ENCODE measurements at regions not wholly inside any gene's neighbourhood (a gene's known extent, or its start where the extent isn't known, plus 50 kb on each side); places are given as distances from the start of the nearest gene placed in this dataset.

DNA sequence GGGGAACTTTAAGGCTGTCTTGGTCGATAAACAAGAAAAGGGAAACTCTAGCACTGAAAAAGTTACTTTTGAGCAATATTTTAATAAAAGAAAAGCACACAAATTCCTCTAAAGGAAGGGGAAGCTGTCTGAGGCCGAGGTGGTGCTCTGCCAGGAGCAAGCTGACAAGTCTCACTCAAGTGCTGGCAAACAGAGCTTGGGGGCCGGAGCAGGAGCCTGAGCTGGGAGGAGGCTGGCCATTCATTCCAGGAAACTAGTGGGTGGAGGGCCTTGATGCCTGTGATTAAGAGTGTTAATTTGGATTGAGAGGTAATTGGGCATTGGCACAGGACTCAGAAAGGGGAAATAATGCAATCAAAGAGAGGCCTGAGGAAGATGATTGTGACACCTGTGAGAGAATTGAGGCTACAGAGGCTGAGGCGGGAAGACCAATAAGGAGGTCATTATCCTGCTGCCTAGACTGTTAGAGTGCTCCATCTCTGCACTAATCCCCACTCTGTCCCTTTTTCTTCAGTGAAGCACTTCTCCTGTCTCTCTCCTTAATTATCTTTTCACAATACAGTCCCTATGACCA lies 154.9 kb upstream of the COL1A2 start:
- DNase-seq, result no peak

DNA sequence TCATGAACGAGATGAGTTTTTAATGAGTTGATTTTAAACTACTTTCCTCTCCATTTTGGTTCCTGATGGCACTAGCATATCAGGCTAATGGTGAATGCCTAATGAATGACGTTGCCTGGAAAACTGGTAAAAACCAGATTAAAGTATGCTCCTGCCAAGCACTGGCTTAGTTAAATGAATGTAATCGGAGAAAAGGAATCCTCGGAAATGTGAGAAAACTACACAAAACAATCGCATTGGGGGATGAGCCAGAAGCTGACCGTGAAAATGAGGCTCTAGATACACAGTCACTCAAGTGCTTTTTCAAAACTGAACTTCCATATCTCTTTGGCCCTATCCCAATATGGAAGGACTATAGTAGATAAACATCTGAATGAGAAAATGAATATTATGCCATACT lies 153.8 kb upstream of the COL1A2 start:
- no peak for DNase-seq

DNA sequence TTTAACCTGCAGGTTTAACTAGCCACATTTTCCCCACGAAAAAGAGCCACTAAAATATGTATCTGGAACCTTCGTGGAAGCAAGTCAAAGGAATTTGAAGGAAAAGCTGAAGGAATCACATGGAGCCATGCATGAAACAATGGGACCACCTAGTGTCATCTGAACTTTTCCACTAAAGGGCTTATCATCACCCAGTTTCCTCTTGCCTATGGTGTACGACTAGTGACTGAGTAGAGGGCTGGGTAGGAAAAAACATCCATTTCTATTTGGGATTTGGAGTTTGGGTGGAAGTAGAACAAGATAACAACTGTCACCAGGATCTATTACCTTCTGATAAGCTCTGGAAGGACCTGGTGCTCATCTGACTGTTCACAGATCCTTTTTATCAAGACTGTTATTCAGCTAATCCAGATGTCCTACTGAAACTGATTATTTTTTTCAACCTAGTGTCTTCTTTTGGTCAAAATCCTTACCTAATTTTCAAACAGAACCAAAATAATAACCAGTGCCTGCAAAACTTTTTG lies 153.2 kb upstream of the COL1A2 start:
- DNase-seq, result no peak

DNA sequence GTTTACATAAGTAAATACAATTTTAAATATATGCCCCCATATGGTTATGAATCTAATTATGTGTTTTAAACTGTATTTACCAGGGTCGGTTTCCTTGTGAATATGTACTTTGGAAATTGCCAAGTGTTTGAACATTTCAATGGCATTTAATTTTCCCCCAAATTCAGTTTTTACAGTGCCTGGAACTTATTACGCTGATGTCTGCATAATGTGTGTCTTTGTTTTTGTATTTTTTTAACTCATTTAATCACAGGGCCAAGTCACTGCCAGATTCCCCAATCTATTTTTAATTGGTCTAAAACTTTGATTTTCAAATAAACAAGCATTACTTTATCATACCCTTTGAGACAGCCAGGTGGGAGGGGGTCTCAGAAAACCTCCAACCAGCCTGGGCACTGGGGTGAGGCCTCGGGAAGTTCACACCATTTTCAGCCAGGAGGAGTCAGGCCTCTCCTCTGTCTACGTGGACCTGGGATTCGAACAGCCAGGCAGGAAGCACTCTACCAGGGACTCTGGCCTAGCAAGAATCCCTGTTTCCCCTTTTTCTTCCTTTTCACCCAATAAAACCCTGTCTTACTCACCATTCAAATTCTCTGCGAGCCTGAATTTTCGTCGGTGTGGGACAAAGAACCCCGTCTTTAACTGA lies 151.5 kb upstream of the COL1A2 start:
- DNase-seq, result no peak

DNA sequence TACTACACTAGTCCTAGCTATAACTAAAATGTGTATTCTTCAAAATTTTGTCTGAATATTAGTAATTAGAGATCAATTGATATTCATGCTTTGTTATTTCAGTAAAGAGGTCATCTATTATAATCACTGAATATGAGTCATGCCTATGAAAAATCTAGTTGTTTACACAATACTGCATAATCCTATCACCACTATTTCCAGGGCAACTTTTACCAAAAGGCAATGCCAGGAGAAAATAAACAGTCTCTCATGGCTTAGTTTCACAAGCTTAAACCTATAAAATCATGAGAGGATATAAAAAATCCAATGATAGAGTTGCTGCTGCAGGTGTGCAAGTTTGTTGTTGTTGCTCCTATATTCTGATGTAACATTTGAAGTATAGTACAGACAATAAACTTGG lies 149.9 kb upstream of the COL1A2 start:
- no peak for DNase-seq

DNA sequence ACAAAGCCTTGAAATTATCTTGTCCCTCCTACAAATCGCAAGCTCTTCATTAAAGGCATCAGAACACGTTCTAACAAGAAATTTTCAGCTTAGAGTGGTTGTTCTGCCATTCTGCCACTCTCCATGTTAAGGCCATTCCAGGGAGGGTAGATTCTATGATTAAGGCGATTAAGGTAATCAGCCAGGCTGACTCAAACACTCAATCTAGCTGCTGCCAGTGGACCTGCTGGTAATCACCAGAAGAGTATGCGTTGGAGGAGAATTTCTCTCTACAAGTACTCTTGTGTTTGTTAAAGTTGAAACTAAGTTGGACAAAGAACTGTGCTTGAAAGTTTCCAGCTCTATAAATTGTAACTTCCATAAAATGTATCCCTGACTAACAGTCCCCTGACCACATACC lies 149.2 kb upstream of the COL1A2 start:
- no peak for DNase-seq

DNA sequence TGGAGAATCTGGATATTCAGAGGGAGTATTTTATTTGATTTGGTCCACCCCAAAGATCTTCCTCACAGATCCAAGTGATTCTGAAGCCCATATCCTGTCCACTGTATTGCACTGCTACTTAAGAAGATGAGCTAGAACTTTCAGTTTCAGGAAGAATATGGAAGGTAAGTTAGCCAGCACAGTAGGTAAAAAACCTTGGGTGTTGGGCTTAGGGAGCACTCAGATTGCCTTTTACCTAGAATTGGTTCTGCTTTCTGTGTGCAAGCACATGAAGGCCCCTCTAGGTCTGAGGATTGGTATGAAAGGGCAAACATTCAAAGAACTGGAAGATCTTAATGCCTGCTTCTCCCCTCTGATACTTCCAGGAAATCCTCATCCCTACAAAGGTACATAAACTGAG lies 146.7 kb upstream of the COL1A2 start:
- DNase-seq, result no peak

DNA sequence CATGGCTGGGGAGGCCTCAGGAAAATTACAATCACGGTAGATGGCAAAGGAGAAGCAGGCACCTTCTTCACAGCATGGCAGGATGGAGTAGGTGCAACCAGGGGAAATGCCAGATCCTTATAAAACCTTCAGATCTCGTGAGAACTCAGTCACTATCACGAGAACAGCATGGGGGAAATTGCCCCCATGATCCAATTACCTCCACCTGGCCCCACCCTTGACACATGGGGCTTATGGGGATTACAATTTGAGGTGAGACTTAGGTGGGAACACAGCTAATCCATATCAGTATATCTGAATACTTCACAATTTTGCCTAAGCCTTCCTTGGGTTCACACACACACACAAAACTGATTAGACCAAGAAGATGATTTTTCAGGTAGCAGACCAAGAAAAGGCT lies 145.1 kb upstream of the COL1A2 start:
- DNase-seq, result no peak

DNA sequence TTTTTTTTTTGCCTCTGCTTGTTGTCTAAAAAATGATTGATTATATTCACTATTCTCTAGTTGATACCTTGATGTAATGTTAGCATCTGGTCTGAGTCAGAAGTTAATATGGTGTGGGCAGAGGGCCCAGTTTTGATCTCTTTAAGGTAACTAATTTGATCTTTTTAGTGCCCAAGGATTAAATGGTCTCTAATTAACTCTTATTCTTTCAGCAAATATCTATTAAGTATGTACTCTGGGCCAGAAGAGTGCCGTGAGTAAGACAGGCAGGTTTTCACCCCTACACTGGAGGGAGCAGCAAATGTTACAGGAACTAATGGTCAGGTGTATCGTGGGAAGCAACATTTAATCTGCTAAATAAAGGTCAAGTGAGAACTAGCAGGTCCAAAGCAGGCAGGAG lies 144.6 kb upstream of the COL1A2 start:
- DNase-seq, result no peak

DNA sequence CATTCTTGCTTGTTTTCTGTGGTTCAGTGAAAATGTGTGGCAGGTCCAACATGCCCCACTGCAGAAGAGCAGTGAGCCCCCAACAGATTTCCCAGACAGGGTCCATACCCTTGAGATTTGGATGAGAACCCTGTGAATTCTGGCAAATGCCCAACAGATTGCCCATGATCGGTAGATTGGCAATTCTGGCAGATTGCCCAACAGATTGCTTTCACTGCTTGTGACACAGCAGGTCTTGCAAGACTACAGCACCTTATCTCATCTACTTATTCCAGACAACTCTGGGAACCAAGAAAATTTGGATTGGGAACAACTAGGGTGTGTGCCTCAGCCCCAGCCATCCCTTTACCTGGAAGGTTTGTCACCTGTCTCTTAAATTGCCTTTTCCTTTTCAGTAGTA lies 143.7 kb upstream of the COL1A2 start:
- no peak for DNase-seq

DNA sequence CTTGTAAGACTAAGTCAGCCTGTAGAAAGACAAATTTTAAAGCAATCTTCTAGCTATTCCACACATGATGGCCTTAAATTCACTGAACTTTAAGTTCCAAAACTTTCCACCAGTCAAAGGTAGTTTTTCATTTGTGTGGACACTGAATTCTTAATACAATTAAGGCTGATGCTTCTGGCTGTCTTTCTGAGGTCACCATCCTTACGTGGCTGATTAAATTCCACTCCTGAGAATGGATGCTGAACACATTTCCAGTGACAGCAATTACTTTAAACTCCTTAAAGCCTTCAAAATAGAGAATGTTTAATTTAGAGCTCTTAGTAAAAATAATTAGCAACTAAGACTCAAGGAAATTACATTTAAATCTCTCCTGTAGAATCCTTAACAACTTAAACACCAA lies 142.6 kb upstream of the COL1A2 start:
- DNase-seq, result no peak

DNA sequence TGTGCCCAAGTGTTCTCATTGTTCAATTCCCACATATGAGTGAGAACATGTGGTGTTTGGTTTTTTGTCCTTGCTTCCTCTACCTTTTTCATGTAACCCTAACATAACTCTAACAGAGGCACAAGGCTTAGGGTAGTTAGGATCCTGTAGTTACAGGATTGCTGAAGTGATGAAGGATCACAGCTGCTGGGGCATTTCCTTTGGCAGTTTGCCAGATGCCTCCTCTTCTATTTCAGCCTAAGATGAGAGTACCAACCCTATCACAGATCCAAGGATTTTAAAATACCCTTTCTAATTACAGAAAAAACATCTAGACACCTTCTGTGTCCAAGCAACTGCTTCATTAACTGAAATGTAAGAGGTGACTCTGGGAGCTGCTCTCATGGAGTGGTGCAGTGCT lies 141.7 kb upstream of the COL1A2 start:
- no peak for DNase-seq

DNA sequence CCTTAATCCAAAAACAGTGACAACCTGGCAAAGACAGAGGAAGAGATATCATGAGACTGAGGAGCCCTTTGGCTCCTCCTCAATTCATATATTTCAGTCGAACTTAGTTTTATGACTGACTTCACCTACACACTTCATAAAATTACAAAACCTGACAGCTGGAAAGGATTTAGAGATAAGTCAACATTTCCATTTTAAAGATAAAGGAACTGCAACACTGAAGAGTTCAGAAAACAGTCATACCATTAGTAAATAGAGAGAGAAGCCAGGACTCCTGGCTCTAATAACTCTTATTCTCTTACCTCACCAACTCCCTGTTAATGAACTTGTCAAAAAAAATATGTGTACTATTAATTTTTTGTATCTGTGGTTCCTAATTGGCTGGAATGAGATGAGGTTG lies 141.0 kb upstream of the COL1A2 start:
- DNase-seq, result no peak

DNA sequence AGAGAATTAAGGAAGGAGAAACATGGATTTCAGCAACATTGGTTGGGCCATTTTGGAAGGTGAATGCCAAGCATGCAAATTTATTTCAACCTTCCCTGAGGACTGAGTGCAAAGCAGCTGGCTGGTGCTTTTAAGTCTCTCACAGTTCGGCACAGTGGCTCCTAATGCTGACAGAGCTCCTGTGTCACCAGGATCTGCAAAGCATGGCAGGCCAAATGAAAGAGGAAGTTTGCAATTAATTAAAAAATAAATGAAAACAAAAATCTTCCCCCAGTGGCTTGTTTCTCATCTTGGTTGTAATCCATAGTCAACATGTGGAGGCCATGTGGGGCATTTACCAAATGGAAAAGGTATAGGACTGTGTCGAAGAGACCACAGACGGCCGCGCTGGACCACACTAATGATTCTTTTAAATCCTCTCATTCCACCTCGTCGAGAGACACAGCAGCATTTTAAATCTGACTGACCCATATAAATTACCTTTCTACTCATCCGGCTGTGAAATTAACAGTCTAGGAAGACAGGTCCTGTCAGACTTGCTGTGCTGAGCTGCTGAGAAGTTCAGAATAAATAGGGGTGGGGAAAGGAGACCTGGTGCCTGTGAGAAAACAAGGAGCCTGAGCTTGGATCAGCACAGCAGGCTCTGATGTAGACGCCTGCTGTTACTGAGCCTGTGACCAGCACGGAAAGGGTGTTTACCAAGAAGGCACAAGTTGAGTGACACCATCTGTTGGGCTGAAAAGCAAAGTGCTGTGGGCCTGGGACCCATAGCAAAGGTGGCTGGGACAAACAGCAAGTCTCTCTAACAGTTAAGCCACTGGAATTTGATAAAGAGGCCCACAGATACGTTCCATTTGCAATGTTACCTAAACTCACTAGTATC lies 136.0 kb upstream of the COL1A2 start:
- no peak for DNase-seq

DNA sequence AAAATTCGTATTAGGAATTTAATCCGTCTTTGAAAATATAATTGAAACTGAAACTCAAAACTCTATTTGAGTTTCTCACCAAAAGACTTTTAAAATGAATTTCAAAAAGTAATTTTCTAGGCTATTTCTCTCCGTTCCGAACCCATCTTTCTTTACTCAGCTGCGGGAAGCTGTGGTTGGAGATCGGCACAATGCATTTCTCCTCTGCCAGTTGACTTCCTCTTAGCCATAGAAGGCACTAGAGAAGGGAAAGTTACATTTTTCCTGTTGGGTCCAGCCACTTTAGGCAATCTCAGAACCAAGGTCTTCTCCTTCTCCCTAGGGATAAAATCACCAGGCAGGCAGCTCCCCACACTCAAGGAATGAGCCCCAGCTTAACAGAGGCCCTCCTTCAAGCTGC lies 133.6 kb upstream of the COL1A2 start:
- DNase-seq, result no peak

DNA sequence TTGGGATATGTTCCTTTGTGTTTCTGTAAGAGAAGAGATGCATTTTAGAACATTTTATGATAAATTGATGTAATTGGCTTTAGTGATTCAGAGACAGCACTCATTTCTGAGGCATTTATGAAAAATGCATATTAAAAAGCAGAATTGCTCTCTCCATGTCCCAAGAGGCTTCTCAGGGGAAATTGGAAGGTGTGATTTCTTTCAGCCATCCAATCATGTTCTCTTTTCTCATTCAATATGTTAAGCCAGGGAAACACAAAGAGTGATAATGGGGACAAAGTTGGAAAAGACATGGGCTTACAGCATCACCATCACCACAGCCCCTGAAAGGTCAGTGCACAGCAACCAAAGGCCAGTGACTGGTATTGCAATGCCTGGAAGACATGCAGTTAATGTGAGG lies 129.9 kb upstream of the COL1A2 start:
- DNase-seq, result no peak

DNA sequence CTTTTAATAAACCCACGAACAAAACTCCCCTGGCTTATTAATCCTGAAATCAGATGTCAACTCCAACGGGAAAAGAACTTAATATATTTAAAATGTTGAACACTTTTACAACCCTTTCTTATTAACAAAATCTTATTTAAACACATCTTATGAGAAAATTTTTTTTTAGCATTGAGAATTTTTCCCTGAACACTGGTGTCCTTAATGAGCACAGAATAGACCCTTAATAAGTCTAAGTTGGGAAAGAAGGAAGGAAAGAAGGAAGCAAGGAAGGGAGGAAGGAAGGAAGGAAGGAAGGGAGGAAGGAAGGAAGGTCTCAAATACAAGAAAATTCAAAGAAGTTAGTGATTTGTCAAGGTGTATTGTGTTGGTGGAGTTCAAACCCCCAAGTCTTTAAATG lies 129.2 kb upstream of the COL1A2 start:
- DNase-seq, result no peak

DNA sequence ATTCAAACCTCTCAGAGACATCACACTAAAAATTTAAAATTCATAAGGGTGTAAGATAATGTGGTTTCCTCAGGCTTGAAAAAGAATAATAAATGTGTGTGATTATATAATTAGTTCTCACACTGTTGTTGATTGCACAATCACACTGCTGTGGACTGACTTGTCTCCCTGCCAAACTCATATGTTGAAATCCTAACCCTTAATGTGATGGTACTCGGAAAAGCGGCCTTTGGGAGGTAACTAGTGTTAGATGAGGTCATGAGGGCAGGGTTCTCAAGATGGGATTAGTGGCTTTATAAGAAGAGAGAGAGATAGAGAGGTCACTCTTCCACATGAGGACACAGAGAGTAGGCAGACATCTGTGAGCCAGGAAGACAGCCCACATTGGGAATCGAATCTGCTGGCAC lies 128.5 kb upstream of the COL1A2 start:
- DNase-seq, result no peak

DNA sequence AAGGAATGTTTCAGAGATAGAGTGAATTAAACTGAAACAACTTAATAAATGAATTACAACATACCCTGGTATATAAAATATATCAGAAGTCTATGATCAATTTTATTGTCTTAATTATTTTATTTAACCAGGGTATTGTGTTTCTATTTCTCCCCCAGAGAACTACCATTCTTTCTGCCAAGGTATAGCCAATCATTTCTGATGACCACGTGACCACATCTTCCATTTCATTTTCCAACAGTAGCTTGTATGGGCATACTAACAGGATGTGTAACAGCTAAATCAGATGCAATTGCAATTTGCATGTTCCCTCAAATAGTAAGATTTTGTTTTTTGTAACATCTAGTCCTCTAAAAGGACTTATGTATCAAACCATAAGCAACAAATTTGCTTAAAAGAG lies 123.9 kb upstream of the COL1A2 start:
- no peak for DNase-seq

DNA sequence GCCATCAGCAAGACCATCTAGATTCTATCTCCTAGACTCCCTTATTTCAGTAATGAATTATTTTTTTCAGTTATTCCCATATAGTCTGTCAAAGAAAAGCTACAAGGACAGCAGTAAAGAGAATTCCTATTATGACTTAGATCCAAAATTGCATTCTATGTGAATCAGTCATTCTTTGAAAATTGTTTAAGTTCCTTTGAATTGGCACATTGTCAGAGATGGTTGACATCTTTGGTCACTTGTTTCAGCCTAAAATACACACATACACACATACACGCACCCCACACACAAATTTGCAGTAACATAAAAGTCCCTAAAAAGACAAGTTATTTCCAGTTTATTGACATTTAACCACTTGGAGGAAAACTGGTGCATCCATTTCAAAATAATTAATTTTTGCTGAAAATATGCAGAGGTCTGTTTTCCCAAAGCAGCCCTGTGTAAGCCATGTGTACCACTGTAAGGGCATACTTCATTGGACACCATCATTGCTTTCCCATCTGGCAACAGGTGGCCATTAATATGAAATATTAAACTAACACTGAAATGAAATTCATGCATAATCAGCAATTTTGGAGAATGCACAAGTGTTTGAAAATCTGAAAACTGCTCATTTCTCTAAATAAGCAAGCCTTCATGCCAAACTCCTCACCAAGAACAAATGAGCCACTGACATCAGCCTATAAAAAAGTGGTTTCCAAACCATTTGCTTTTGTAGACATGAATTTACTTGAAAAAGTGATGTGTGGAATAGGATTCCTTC lies 121.7 kb upstream of the COL1A2 start:
- DNase-seq, result no peak

DNA sequence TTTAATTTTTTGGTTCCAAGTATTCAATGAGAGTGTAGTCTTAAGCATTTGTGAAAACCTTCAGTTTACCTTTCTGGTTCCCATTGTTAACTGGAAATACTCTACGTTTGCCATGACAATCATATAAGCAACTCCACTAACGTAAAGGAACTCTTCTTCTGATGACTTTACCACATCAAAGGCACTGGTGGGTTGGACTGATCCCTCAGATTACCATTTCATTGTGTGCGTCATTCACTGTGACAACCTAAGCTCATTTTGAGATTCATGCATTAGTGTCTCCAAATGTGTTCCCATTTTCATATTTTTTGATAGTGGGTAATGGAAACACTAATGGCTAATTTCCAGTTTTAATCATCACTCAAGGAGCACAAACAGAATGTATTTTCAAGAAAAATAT lies 119.9 kb upstream of the COL1A2 start:
- no peak for DNase-seq

DNA sequence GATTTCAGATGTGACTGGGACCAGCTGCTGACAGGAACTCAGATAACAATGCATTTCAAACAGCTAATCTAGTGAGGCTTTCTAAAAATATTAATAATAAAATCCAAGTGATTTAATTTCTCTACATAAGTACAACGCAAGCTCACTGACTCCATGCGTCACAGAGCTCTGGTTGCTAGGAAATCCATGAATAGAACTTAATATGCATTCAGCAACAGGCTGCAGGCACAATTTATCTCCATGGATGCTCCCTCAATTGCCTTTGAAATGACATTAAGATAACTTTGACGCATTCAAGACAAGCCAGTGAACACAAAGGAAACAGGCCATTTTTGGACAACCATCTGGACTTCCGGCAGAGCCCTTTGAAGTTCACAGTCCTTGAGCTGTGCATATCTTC lies 118.7 kb upstream of the COL1A2 start:
- no peak for DNase-seq

DNA sequence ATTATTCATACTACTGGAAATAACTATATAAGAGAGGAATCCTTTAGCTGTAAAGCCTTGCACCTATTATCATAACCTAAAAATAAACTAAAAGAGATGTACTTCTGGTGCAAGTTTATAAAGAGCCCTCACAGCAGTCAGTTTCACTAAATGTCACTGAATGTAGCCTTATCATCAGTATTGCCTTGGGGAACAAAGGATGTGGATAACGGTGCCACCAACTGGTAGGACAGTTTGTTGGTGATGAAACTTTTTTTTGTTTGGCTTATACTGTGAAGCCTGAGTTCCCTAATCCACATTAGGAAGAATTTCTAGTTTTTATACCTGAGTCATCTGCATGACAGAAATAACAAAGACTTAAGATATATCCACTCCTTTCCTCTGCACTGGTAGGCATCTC lies 117.9 kb upstream of the COL1A2 start:
- no peak for DNase-seq

All from activated gamma-delta T cell treated with Interleukin-2 at 50 U/mL for 16 hours (primary cell).